NCI-H82 (cell line): ENCODE measurements at regions not wholly inside any gene's neighbourhood (a gene's known extent, or its start where the extent isn't known, plus 50 kb on each side); places are given as distances from the start of the nearest gene placed in this dataset.

ENCODE experiments used
- DNase-seq: peaks from one replicate; lab custom pipeline; 2025; lab: John Stamatoyannopoulos, UW

GRCh38 chr4:25578432-25578831 is 77.2 kb upstream of the SLC34A2 start:
- DNase-seq = no peak

GRCh38 chr4:25580633-25581467 is 74.8 kb upstream of the SLC34A2 start:
- peak; percentile 78 for DNase-seq

- DNase-seq = no peak
These were observed 69.6 kb upstream of the SLC34A2 start for GRCh38 chr4:25585901-25586523.

GRCh38 chr4:25588206-25588605 is 67.4 kb upstream of the SLC34A2 start:
- no peak for DNase-seq

GRCh38 chr4:25590171-25590570 is 65.5 kb upstream of the SLC34A2 start:
- no peak for DNase-seq

- DNase-seq = no peak
These were observed 62.9 kb upstream of the SLC34A2 start for GRCh38 chr4:25592736-25593135.
